HG03108 (cell line): ENCODE measurements at regions not wholly inside any gene's neighbourhood (a gene's known extent, or its start where the extent isn't known, plus 50 kb on each side); places are given as distances from the start of the nearest gene placed in this dataset.
"Not testable (repeated sequence)": the region's sequence is repeated elsewhere in the genome, so short reads cannot be mapped to it uniquely, and the experiment has no call there.

Experiments used
- ATAC-seq: cut with Tn5 transposase; IDR thresholded peaks from one replicate; pipeline ENCODE4 v1.9.1; 2021; ENCODE audit warnings: moderate library complexity; ENCODE audit not compliant: unreplicated experiment

DNA sequence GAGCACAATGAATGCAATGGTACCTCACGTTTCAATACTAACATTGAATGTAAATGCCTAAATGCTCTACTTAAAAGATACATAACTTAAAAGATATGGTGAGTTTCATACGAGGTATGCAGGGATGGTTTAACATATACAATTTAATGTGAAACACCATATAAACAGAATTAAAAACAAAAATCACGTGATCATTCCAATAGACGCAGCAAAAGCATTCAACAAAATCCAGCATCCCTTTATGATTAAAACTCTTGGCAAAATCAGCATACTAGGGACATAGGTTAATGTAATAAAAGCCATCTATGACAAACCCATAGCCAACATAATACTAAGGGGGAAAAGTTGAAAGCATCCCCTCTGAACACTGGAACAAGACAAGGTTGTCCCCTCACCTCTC is 845.7 kb downstream of the SLC16A7 start:
- ATAC-seq, result no peak

GRCh38 chr12:60451457-60451856 is 855.6 kb downstream of the SLC16A7 start:
- ATAC-seq, result no peak

DNA sequence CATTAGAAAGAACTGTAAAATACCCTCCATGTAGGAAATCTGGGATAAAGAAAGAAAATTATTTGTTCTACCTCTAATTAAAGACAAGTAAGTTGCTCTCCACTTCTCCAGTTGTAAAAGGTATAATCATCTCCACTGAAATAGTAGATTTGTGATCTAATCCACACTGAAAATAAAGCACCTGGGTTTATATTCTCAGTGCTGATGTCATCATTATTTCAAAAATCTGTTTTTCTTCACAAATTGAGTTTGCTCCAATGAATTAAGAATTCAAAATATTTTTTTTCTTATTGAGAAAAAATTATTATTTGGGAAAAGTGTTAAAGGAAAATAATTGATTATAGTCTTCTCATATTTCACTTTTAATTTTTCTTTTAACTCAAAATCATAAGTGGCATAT is 869.2 kb downstream of the SLC16A7 start:
- ATAC-seq, result no peak

DNA sequence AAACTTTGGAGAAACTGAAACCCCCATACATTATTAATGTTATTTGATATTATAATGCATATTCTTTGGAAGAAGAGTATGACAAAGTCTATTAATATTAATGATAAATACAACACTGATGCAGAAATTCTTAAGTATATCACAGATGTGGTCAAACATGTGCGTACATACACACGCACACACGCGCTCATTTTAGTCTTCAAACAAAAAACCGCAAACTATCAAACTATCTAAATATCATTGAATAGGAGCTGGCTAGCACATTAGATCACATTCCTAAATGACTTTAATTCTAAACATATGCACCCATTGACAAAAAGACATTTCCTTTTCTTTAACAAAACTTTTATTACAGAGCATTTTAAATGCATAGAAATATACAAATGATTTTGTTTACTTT is 872.7 kb downstream of the SLC16A7 start:
- ATAC-seq, result no peak

DNA sequence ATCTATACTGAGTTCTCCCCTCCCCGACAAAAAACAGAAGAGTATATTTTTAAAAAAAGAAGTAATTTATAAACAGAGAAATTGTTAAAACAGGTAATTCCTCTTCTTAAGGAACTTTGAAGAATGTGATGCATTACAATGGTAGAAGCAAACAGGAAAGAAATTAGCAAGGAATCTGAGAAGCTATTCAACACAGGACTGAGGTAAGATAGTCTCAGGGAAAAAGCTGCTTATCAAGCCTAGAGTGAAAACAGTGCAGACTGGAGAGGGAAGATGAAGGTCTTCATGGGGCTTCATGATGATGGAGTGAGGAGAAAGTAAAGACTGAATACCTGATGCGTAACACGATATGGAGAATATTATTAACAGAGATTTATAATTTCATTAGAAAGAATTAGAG is 880.0 kb downstream of the SLC16A7 start:
- no peak for ATAC-seq

- ATAC-seq, result no peak
These were observed 891.5 kb downstream of the SLC16A7 start for GRCh38 chr12:60487284-60487683.

DNA sequence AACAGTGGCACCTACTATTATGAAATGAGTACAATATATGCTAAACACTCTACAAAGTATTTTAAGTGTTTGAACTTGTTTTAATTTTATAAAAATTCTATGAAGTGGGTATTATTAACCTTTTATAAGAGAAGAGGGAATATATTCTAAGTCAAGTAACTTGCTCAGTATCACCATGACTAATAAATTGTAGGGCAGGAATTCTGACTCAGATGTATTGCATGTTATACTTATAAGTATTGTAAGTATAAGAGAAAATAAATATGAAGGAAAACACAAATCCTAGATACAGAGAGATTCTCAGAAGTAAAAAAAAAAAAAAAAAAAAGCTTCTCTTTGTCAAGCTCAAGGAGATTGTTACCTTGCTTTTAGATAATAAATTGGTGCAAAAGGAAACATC is 893.2 kb downstream of the SLC16A7 start:
- no peak for ATAC-seq

DNA sequence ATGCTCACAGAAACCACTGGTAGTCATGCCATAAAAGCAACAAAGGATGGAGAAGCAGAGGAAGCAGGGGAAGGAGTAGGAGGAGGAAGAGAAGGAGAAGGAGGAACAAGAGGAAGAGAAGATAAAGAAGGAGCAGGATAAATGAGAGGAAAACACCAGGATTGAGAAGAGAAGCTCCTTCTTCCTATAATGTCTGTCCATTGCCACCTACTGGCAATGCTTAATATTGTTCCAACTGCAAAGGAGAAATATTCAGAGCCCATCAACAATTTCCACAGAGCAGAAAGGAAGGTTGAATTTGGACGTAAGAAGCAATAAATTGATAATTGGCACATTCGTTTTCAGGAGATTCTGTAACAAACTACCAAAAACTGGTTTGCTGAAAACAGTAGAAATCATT is 898.4 kb downstream of the SLC16A7 start:
- no peak for ATAC-seq

DNA sequence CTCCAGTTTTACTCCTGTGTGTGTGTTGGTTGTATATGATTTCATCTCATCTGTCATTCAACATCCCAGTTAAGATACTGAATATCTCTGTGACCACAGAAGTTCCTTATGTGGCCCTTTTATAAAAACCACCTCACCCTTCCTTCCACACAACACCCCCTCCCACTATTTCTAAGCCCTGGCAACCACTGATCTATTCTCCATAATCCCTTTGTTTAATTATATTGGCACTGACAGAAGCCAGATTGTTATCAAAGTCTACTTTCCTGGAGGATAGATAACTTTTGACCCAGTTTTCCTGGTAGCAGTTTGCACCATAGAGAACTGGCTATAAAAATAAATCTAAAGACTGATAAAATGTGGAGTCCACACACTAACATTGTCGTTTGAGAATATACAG is 902.8 kb downstream of the SLC16A7 start:
- ATAC-seq, result no peak

- no peak for ATAC-seq
These were observed 905.4 kb downstream of the SLC16A7 start for GRCh38 chr12:60501124-60501729.

DNA sequence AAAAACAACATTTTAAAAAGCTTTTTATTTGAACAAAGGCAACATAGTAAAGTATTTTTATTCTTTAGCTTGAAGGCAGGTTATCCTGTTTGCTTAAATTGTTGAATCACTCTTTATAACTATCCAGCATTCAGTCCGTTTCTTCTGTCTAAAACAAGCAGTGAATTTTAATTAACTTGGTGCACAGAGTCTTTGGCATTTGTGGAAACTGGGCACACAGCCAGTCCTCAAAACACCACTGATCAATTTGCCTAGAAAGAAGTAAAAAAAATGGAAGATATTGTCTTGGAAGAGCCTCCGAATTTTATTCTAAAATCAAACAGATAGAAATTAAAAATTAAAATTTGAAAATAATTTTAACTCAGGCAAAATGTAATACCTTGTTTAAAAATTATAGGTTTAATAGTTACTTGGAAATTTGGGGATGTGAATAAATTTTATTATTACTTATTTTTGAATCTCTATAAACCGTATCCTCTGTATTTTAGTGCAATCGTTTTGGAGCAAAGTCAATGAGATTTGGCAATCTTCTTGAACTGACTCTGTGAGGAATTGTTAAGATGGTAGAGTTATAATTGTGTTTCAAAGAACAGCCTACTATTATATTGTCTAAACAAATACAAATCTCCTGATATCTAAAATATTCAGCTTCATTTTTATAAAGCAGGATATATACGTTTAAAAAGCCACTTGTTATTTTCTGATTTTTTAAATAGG is 927.0 kb downstream of the SLC16A7 start:
- ATAC-seq, result no peak

GRCh38 chr12:60529261-60529660 is 933.4 kb downstream of the SLC16A7 start:
- ATAC-seq, result no peak

DNA sequence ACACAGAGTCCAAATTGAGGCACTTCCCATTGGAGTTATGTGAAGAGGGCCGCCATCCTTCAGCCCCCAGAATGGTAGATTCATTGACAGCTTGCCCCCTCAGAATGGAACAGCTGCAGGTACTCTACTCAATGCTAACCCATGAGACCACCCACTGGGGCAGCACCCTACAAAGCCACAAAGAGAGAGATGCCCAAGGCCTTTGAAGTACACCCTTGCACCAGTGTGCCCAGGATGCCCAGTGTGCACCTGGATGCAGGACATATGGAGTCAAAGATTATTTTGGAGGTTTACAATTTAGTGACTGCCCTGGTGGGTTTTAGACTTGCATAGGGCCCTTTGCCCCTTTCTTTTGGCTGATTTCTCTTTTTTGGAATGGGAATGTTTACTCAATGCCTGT is 933.9 kb downstream of the SLC16A7 start:
- ATAC-seq, result no peak

DNA sequence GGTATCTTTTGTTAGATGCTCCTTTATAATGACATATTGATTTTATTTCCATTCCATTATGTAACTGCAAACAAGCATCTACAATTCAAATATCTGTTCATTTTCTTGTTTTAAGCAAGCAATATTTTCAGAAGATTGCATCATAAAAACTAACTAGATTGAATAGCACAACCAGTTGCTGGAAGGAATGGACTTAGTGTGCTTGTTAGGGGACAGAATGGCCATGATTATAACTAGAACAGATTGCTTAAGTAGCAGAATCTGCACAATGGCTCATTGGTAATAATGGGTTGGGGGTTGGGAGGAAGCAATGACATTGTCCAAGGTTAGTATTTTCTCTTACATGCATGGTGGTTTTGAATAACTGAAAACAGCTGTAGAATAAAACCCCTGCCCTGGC is 939.5 kb downstream of the SLC16A7 start:
- ATAC-seq, result no peak

- no peak for ATAC-seq
These were observed 943.8 kb downstream of the SLC16A7 start for GRCh38 chr12:60539592-60539991.

DNA sequence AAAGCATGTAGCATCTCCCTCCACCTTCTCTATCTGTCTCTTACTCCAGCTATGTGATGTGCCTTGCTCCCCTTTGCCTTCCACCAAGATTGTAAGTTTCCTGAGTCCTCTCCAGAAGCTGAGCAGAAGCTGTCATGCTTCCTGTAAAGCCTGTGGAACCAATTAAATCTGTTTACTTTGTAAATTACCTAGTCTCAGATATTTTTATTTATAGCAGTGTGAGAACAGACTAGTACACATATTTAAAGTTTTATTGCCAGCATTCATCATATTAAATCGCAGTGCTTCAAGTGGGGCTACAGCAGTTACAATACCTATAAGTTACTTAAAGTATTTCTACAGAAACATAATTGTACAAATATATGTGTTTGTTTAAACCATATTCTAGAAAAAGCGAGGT is 973.1 kb downstream of the SLC16A7 start:
- ATAC-seq, result no peak

DNA sequence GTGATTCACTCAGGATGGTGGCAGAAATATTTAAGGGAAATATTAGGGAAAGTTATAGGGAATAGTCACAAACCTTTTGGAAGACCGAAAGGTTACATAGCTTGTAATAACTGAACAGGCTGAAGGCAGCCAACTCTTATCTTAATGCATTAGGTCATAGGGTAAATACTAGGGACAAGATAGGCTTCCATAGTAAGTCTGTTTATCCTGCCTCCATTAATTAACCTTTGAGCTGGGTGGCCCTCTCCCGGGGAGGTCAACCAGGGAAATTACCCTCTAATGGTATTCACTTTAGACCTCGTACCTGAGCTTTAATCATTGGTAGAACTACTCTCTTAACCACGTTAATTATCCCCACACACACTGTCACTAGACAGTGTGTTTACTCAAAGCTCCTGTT is 981.8 kb downstream of the SLC16A7 start:
- ATAC-seq, result no peak

- not testable (repeated sequence) for ATAC-seq
These were observed 991.8 kb downstream of the SLC16A7 start for GRCh38 chr12:60587664-60588063.

DNA sequence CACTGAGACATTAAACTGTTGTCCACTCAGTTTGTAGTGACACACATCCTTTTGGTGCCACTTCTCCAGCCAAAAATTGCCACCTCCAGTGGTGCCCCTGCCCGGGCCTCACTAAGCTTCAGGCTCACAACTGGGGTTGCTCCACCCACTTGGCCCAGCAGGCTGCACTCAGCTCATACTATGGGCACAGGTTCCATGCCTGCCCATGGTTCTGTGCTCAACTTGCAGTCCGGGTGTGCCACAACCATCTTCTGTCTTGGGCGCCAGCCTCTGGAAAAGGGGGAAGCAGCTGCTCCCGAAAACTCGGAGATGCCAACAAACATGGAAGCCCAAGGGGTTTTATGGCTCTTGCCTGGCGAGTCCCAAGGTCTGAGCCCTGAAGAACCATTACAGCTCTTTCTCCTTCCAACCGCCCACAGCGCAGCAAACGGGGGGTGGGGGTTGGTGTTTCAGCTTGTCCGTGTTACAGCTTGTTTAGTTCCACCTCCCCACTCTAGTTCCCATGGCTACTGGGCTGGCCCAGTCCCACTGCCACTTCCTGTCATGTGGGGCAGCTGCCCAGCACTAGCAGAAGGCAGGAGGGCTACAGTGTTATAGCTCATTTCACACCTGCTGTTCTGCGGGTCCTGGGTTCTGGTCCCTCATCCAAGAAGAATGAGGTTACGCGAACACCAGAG is 998.3 kb downstream of the SLC16A7 start:
- no peak for ATAC-seq

GRCh38 chr12:60602601-60603000 is 1006.8 kb downstream of the SLC16A7 start:
- no peak for ATAC-seq

GRCh38 chr12:60603475-60603874 is 1007.6 kb downstream of the SLC16A7 start:
- ATAC-seq, result not testable (repeated sequence)

DNA sequence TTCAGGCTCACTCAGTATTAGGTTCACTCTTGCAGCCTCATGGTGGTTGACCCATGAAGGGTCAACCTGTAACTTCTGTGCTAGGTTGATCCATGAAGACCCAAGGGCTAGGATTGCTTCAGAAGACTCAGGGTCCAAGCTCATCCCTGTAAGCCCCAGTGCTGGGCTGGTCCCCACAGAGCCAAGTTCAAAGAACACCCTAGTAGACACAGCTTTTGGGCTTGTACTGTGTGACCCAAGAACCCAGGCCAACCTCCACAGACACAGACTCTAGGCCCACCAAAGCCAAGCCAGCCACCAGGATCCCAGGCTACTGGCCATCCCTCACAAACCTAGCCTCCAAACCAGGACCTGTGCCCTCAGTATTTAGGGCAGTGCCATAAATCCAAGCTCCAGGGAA is 1020.6 kb downstream of the SLC16A7 start:
- no peak for ATAC-seq
